ENCODE measurements at regions not wholly inside any gene's neighbourhood (a gene's known extent, or its start where the extent isn't known, plus 50 kb on each side); places are given as distances from the start of the nearest gene placed in this dataset.

GRCh38 chr12:16913832-16914490, 308.0 kb upstream of the LMO3 start:
- DNase-seq (ENCODE audit: low read depth) = no peak
- TF ChIP-seq POLR2A (IDR thresholded peaks at IDR 0.05; ENCODE audit: extremely low read depth, insufficient read length) (no peak), MYC (IDR thresholded peaks at IDR 0.05; ENCODE audit: low read depth, low read length) (no peak), CTCF (IDR thresholded peaks at IDR 0.05; ENCODE audit: low read depth, low read length) (no peak), MAX (IDR thresholded peaks at IDR 0.05; ENCODE audit: low read depth, low read length) (no peak)

GRCh38 chr12:16901946-16902345, 296.0 kb upstream of the LMO3 start:
- TF ChIP-seq MYC (IDR thresholded peaks at IDR 0.05; ENCODE audit: low read depth, low read length) (no peak), CTCF (IDR thresholded peaks at IDR 0.05; ENCODE audit: low read depth, low read length) (no peak), POLR2A (IDR thresholded peaks at IDR 0.05; ENCODE audit: extremely low read depth, insufficient read length) (no peak), MAX (IDR thresholded peaks at IDR 0.05; ENCODE audit: low read depth, low read length) (no peak)
- no peak overlapping the region for H3K4me3 ChIP-seq (ENCODE audit: low read depth, low read length)
- DNase-seq (ENCODE audit: low read depth) = no peak

More at GRCh38 chr12:16913832-16914490, 308.0 kb upstream of the LMO3 start:
- H3K4me3 ChIP-seq (ENCODE audit: low read depth, low read length) = no peak overlapping the region

- H3K4me3 ChIP-seq (ENCODE audit: low read depth, low read length) = no peak overlapping the region
- TF ChIP-seq MYC (IDR thresholded peaks at IDR 0.05; ENCODE audit: low read depth, low read length) (no peak), POLR2A (IDR thresholded peaks at IDR 0.05; ENCODE audit: extremely low read depth, insufficient read length) (no peak), MAX (IDR thresholded peaks at IDR 0.05; ENCODE audit: low read depth, low read length) (no peak), CTCF (IDR thresholded peaks at IDR 0.05; ENCODE audit: low read depth, low read length) (no peak)
- no peak for DNase-seq (ENCODE audit: low read depth)
Observed at GRCh38 chr12:16893426-16893825, 287.5 kb upstream of the LMO3 start.

- TF ChIP-seq POLR2A (IDR thresholded peaks at IDR 0.05; ENCODE audit: extremely low read depth, insufficient read length) (no peak), MYC (IDR thresholded peaks at IDR 0.05; ENCODE audit: low read depth, low read length) (no peak), CTCF (IDR thresholded peaks at IDR 0.05; ENCODE audit: low read depth, low read length) (no peak), MAX (IDR thresholded peaks at IDR 0.05; ENCODE audit: low read depth, low read length) (no peak)
- no peak overlapping the region for H3K4me3 ChIP-seq (ENCODE audit: low read depth, low read length)
- DNase-seq (ENCODE audit: low read depth) = no peak
Observed at GRCh38 chr12:16891673-16892072, 285.7 kb upstream of the LMO3 start.

- TF ChIP-seq POLR2A (IDR thresholded peaks at IDR 0.05; ENCODE audit: extremely low read depth, insufficient read length) (no peak), CTCF (IDR thresholded peaks at IDR 0.05; ENCODE audit: low read depth, low read length) (no peak), MYC (IDR thresholded peaks at IDR 0.05; ENCODE audit: low read depth, low read length) (no peak), MAX (IDR thresholded peaks at IDR 0.05; ENCODE audit: low read depth, low read length) (no peak)
- H3K4me3 ChIP-seq (ENCODE audit: low read depth, low read length) = no peak overlapping the region
- no peak for DNase-seq (ENCODE audit: low read depth)
Observed at GRCh38 chr12:16884819-16885218, 278.9 kb upstream of the LMO3 start.

Data from NB4 (cell line).